GM08714 (cell line): ENCODE measurements at regions not wholly inside any gene's neighbourhood (a gene's known extent, or its start where the extent isn't known, plus 50 kb on each side); places are given as distances from the start of the nearest gene placed in this dataset.
"Not testable (repeated sequence)": the region's sequence is repeated elsewhere in the genome, so short reads cannot be mapped to it uniquely, and the experiment has no call there.

Source experiments
- H3K4me3 ChIP-seq: fragments of 200-500 bp; sonication (Bioruptor generic); 2 replicates; pipeline ENCODE4 v1.5.1; 2014; ENCODE audit warnings: mild to moderate bottlenecking, low read length, inconsistent platforms
- ZNF274 ChIP-seq: IDR thresholded peaks from 2 replicates; pipeline ENCODE4 v1.6.1; 2012; ENCODE audit warnings: mild to moderate bottlenecking, low read depth, low read length

GRCh38 chr13:90710164-90710759, 637.2 kb upstream of the MIR17HG start:
- no peak for TF ChIP-seq ZNF274
- H3K4me3 ChIP-seq, result no peak overlapping the region

DNA sequence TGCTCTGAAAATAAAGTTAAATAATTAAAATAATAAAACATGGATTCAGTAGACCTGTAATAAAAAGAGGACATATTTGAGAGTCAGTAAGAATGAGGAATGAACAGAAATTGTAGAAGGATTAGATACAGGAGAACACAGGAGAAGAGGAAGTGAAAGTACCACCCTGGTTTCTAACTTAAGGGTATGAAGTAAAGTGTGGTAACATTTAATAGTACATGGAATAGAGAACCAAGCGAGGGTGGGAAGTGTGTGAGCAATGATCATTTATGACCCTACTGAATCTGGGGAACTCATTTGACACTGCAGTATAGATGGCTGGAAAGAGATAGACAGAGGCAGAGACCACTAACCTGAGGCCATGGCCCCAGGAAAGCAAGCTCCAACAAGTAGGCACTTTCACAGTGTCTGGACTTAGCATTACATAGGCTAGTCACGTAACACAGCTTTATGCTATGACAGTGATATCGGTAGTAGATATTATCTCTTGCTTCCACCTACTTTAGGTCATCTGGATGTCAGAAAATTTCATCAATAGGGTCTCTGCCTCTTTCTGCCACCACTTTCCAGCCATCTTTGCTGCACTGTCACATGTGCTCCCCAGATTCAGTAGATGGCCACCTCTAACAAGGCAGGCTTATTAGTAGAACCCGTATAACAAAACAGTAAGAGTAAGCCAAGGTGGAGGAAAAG, 633.9 kb upstream of the MIR17HG start:
- no peak overlapping the region for H3K4me3 ChIP-seq
- no peak for TF ChIP-seq ZNF274

DNA sequence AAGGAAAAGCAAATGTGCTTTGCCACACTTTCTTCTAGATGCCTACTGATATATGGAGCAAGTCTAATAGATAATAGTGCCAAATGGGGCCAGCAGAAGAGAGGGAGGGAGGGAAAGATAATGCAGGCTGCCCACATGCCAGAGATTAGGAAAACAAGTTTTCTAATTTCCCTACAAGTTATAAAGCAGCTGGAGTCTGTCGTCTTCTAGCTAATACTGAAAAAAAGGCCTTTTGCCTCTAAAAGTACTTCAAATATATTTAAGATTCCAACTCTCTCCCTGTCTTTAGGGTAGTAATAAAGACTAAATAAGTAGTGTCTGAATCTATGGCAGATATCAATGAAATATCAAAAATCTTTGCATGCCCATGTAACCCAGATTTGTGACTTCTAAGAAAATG, 632.0 kb upstream of the MIR17HG start:
- H3K4me3 ChIP-seq, result no peak overlapping the region
- no peak for TF ChIP-seq ZNF274

- H3K4me3 ChIP-seq, result no peak overlapping the region
- TF ChIP-seq ZNF274, result no peak
Measured at GRCh38 chr13:90717451-90717936, 630.0 kb upstream of the MIR17HG start.

GRCh38 chr13:90719461-90719860, 628.0 kb upstream of the MIR17HG start:
- H3K4me3 ChIP-seq, result no peak overlapping the region
- TF ChIP-seq ZNF274, result no peak

GRCh38 chr13:90721937-90722336, 625.5 kb upstream of the MIR17HG start:
- no peak for TF ChIP-seq ZNF274
- no peak overlapping the region for H3K4me3 ChIP-seq

- TF ChIP-seq ZNF274, result no peak
- H3K4me3 ChIP-seq, result no peak overlapping the region
Measured at GRCh38 chr13:90723381-90723780, 624.1 kb upstream of the MIR17HG start.

- H3K4me3 ChIP-seq, result no peak overlapping the region
- TF ChIP-seq ZNF274, result no peak
Measured at GRCh38 chr13:90726375-90726774, 621.1 kb upstream of the MIR17HG start.

DNA sequence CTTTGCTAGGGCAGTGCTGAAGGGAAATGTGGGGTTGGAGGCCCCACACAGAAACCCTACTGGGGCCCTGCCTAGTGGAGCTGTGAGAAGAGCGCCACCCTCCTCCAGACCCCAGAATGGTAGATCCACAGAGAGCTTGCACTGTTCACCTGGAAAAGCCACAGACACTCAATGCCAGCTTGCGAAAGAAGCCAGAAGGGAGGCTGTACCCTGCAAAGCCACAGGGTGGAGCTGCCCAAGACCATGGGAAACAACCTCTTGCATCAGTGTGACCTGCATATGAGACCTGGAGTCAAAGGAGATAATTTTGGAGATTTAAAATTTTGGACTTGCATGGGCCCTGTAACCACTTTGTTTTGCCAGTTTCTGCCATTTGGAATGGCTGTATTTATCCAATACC, 615.4 kb upstream of the MIR17HG start:
- no peak overlapping the region for H3K4me3 ChIP-seq
- TF ChIP-seq ZNF274, result no peak

DNA sequence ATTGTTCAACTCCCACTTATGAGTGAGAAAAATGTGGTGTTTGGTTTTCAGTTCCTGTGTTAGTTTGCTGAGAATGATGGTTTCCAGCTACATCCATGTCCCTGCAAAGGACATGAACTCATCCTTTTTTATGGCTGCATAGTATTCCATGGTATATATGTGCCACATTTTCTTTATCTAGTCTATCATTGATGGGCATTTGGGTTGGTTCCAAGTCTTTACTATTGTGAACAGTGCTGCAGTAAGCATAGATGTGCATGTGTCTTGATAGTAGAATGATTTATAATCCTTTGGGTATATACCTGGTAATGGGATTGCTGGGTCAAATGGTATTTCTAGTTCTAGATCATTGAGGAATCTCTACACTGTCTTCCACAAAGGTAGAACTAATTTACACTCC, 613.0 kb upstream of the MIR17HG start:
- H3K4me3 ChIP-seq, result not testable (repeated sequence)

DNA sequence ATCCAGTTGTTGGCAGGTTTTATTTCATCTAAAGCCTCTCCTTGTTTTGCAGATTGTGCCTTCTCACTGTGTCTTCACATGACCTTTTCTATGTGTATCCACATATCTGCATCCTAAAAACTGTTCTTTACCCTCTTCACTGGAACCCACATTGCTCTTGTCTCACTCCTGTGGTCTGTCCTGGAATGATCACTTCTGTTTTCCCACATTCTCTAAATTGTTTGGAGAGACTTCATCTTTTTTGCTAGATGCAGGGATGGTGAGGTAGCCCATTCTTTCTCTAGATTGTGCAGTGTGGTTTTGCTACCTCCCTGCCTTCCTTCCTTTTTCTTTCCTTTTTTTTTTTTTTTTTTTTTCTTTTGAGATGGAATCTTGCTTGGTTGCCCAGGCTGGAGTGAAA, 608.6 kb upstream of the MIR17HG start:
- TF ChIP-seq ZNF274, result no peak

GRCh38 chr13:90740099-90740498, 607.4 kb upstream of the MIR17HG start:
- no peak overlapping the region for H3K4me3 ChIP-seq
- no peak for TF ChIP-seq ZNF274

More for the DNA sequence above, 608.6 kb upstream of the MIR17HG start:
- H3K4me3 ChIP-seq, result no peak overlapping the region

GRCh38 chr13:90742381-90742780, 605.1 kb upstream of the MIR17HG start:
- H3K4me3 ChIP-seq, result no peak overlapping the region

DNA sequence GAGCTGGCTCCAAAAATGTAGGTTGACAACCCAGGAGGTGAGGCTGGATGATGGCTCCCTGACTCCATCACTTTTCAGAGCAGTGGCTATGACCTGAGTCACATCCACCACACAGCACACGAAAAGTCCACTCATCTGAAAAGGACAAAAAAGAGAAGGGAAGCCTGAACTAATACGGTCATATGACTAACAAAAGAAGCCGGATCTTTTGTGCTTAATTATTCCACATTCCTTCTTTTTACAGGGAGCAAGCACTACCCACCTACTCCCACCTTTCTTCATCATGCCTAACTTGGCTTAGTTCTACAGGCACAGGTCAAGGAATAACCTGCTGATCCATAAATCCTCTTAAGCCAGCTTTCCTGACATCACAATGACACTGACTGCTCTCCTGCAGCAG, 601.3 kb upstream of the MIR17HG start:
- TF ChIP-seq ZNF274, result no peak
- H3K4me3 ChIP-seq, result no peak overlapping the region

More at GRCh38 chr13:90742381-90742780, 605.1 kb upstream of the MIR17HG start:
- TF ChIP-seq ZNF274, result no peak

DNA sequence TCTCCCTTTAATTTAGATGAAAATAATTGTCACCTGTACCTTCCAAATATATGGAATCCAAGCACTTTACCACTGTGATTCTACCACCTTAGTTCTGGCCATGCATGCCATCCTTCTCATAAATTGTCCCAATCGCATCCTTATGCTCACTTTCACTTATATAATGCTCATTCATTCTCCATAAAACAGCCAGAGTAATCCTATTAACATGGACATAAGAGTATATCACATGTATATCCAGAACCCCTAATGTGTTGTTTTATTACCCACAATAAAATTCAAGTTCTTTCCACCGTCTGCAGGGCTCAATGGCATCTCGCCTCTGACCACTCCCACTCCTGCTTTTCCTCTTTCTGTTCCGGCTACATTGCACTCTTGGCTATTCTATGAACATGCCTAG, 597.5 kb upstream of the MIR17HG start:
- no peak for TF ChIP-seq ZNF274
- no peak overlapping the region for H3K4me3 ChIP-seq
